NCI-H226 (cell line): ENCODE measurements at regions not wholly inside any gene's neighbourhood (a gene's known extent, or its start where the extent isn't known, plus 50 kb on each side); places are given as distances from the start of the nearest gene placed in this dataset.
"Not testable (repeated sequence)": the region's sequence is repeated elsewhere in the genome, so short reads cannot be mapped to it uniquely, and the experiment has no call there.

ENCODE experiments used
- DNase-seq: peaks from one replicate; pipeline ENCODE4 v3.0.0-alpha.2; 2015

GRCh38 chr9:25830381-25830780 lies 152.1 kb upstream of the TUSC1 start:
- no peak for DNase-seq

GRCh38 chr9:25827626-25828025 lies 149.4 kb upstream of the TUSC1 start:
- DNase-seq: no peak

GRCh38 chr9:25816439-25816838 lies 138.2 kb upstream of the TUSC1 start:
- DNase-seq: no peak

GRCh38 chr9:25814023-25814422 lies 135.8 kb upstream of the TUSC1 start:
- DNase-seq: no peak

GRCh38 chr9:25813478-25813877 lies 135.2 kb upstream of the TUSC1 start:
- DNase-seq: no peak

GRCh38 chr9:25808554-25808953 lies 130.3 kb upstream of the TUSC1 start:
- DNase-seq: no peak

GRCh38 chr9:25804856-25805255 lies 126.6 kb upstream of the TUSC1 start:
- DNase-seq: no peak

- DNase-seq: not testable (repeated sequence)
Measured at GRCh38 chr9:25801989-25802388, 123.7 kb upstream of the TUSC1 start.

- DNase-seq: no peak
Measured at GRCh38 chr9:25773805-25774204, 95.6 kb upstream of the TUSC1 start.

GRCh38 chr9:25755951-25756350 lies 77.7 kb upstream of the TUSC1 start:
- DNase-seq: no peak

- DNase-seq: no peak
Measured at GRCh38 chr9:25752398-25752797, 74.2 kb upstream of the TUSC1 start.

GRCh38 chr9:25742256-25742655 lies 64.0 kb upstream of the TUSC1 start:
- DNase-seq: no peak

- no peak for DNase-seq
Measured at GRCh38 chr9:25733336-25733982, 55.2 kb upstream of the TUSC1 start.

GRCh38 chr9:25731895-25732794 lies 53.9 kb upstream of the TUSC1 start:
- not testable (repeated sequence) for DNase-seq
